ENCODE measurements at regions not wholly inside any gene's neighbourhood (a gene's known extent, or its start where the extent isn't known, plus 50 kb on each side); places are given as distances from the start of the nearest gene placed in this dataset.
A peak's percentile ranks its signal among the peaks of the same experiment; 100 is the strongest.

DNA sequence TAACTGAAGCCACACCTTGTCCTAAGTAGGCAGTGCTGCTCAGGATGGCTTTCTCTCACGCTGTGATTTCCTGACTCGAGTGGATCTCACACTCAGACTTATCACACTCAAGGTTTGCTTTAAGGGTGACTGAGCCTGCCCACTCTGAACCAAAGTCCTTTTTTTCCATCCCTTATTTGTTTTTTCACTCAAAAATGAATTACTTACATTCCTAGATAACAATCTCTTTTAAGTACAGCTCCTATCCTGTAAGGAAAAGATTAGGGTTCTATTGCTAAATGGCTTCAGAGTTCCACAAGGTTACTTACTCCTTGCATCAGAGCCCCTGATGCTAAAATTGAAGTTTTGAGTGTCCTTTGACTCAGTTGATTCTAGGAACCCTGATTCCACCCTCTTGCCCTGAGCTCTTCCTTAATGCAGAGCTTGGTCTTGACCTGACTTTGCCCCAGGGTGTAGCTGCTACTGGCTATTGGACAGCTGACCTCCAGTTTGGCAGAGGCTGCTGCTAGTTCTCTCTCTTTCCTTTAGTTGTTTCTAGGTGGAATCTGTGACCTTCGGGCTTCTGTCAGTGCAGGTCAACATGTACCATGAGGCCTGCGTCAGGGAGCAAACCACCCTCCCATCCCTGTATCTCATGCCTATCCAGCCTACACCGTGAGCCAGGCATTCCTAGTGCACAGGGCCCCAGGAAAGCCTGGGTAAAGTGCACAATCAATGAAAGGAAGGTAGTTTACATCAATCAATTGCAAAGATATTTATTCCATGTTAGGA, 80.1 kb upstream of the CD55 start:
- Histone ChIP-seq H3K36me3 (no peaks in the 10 kb centered on the region), H3K4me1 (peaks cover 0 to 34% (median 12%) of the 10 kb centered on the region in 4 donors), H3K4me3 (no peak overlapping the region), H3K27me3 (no peaks in the 10 kb centered on the region), H3K9me3 (no peaks in the 10 kb centered on the region), H3K27ac (peak overlapping the region; percentile 79 to 94 (median 85))
- 26% methylated on average over 5 of the region's 5 CpGs for WGBS (ENCODE audit: insufficient coverage, low coverage, low lambda C conversion rate, missing lambda C conversion rate)
- intact Hi-C loops (cut with DNase I): no loop called here
- no peak for TF ChIP-seq POLR2A (IDR thresholded peaks at IDR 0.05)
- TF ChIP-seq, protein P1, sequence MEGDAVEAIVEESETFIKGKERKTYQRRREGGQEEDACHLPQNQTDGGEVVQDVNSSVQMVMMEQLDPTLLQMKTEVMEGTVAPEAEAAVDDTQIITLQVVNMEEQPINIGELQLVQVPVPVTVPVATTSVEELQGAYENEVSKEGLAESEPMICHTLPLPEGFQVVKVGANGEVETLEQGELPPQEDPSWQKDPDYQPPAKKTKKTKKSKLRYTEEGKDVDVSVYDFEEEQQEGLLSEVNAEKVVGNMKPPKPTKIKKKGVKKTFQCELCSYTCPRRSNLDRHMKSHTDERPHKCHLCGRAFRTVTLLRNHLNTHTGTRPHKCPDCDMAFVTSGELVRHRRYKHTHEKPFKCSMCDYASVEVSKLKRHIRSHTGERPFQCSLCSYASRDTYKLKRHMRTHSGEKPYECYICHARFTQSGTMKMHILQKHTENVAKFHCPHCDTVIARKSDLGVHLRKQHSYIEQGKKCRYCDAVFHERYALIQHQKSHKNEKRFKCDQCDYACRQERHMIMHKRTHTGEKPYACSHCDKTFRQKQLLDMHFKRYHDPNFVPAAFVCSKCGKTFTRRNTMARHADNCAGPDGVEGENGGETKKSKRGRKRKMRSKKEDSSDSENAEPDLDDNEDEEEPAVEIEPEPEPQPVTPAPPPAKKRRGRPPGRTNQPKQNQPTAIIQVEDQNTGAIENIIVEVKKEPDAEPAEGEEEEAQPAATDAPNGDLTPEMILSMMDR (IDR thresholded peaks at IDR 0.05): no peak
- peak; percentile 88 to 97 (median 94) for ATAC-seq
- peak; percentile 70 to 93 (median 89) for DNase-seq

- DNase-seq (no peak), ATAC-seq (no peak)
- peaks cover 0 to 34% (median 12%) of the 10 kb centered on the region in 4 donors for H3K4me1 ChIP-seq
- no peaks in the 10 kb centered on the region for H3K36me3 ChIP-seq
- intact Hi-C loops (cut with DNase I): no loop called here
- no peak overlapping the region for H3K27ac ChIP-seq
- 78% methylated on average over 8 of the region's 8 CpGs for WGBS (ENCODE audit: insufficient coverage, low coverage, low lambda C conversion rate, missing lambda C conversion rate)
- no peaks in the 10 kb centered on the region for H3K9me3 ChIP-seq
- H3K27me3 ChIP-seq: no peaks in the 10 kb centered on the region
- H3K4me3 ChIP-seq: no peak overlapping the region
- no peak for TF ChIP-seq POLR2A (IDR thresholded peaks at IDR 0.05)
- TF ChIP-seq, protein P1 (IDR thresholded peaks at IDR 0.05): no peak
Observed at GRCh38 chr1:207243442-207244408, 77.8 kb upstream of the CD55 start.

GRCh38 chr1:207244409-207244801, 77.1 kb upstream of the CD55 start:
- Histone ChIP-seq H3K27ac (no peak overlapping the region), H3K9me3 (no peaks in the 10 kb centered on the region), H3K4me1 (peaks cover 0 to 31% (median 12%) of the 10 kb centered on the region in 4 donors), H3K36me3 (no peaks in the 10 kb centered on the region), H3K4me3 (no peak overlapping the region), H3K27me3 (no peaks in the 10 kb centered on the region)
- DNase-seq (no peak), ATAC-seq (no peak)
- TF ChIP-seq, protein P1 (IDR thresholded peaks at IDR 0.05): no peak
- no peak for TF ChIP-seq POLR2A (IDR thresholded peaks at IDR 0.05)
- intact Hi-C loops (cut with DNase I): no loop called here
- 90% methylated on average over 6 of the region's 6 CpGs for WGBS (ENCODE audit: insufficient coverage, low coverage, low lambda C conversion rate, missing lambda C conversion rate)

DNA sequence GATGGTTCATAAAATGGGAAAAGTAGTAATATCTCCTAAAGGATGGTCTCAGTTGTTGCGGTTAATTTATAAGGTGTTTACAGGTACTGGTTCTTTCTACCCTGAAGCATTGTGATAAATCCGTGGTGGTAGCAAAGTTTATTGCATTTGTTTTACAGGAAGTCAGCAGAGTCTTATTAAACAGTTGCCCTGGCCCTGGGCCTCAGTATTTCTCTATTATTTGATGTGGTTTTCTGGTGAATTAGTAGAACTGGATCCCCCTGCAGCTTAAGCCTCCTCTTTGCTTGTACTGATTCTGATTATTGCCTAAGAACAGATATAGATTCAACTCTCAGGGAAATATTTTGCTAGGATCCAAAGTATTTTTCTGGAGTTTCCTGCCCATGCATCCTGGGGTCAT, 76.4 kb upstream of the CD55 start:
- TF ChIP-seq, protein P1 (IDR thresholded peaks at IDR 0.05): no peak
- TF ChIP-seq POLR2A (IDR thresholded peaks at IDR 0.05): no peak
- DNase-seq (no peak), ATAC-seq (no peak)
- intact Hi-C loops (cut with DNase I): no loop called here
- WGBS (ENCODE audit: insufficient coverage, low coverage, low lambda C conversion rate, missing lambda C conversion rate): 70% methylated on average over 2 of the region's 2 CpGs
- no peaks in the 10 kb centered on the region for H3K36me3 ChIP-seq
- H3K27me3 ChIP-seq: no peaks in the 10 kb centered on the region
- no peak overlapping the region for H3K27ac ChIP-seq
- H3K4me1 ChIP-seq: peaks cover 0 to 31% (median 12%) of the 10 kb centered on the region in 4 donors
- H3K4me3 ChIP-seq: no peak overlapping the region
- H3K9me3 ChIP-seq: no peaks in the 10 kb centered on the region
